HFF-Myc (cell line): ENCODE measurements at regions not wholly inside any gene's neighbourhood (a gene's known extent, or its start where the extent isn't known, plus 50 kb on each side); places are given as distances from the start of the nearest gene placed in this dataset.

Experiments
- DNase-seq: peaks from one replicate; pipeline ENCODE4 v3.0.0-alpha.2; 2011; ENCODE audit warnings: low read depth; ENCODE audit errors: extremely low read depth
- H3K4me3 ChIP-seq: replicated peaks from 2 replicates; pipeline ENCODE4 v1.5.1; 2011; ENCODE audit warnings: low read depth, mild to moderate bottlenecking, control low read depth, low read length
- CTCF ChIP-seq: IDR thresholded peaks from 2 replicates; pipeline ENCODE4 v1.5.1; 2012; ENCODE audit warnings: mild to moderate bottlenecking, low read depth, low read length, control low read depth; ENCODE audit errors: missing control alignments

- no peak for DNase-seq
- no peak for TF ChIP-seq CTCF
- H3K4me3 ChIP-seq = no peak overlapping the region
Observed at GRCh38 chr9:89724659-89725058, 119.8 kb downstream of the GADD45G start.

- no peak for DNase-seq
- no peak for TF ChIP-seq CTCF
- no peak overlapping the region for H3K4me3 ChIP-seq
Observed at GRCh38 chr9:89725271-89725670, 120.5 kb downstream of the GADD45G start.

GRCh38 chr9:89729954-89730530 is 125.2 kb downstream of the GADD45G start:
- DNase-seq = no peak
- no peak overlapping the region for H3K4me3 ChIP-seq
- TF ChIP-seq CTCF = no peak

GRCh38 chr9:89730715-89731114 is 125.9 kb downstream of the GADD45G start:
- H3K4me3 ChIP-seq = no peak overlapping the region
- no peak for TF ChIP-seq CTCF
- DNase-seq = no peak

- no peak overlapping the region for H3K4me3 ChIP-seq
- no peak for TF ChIP-seq CTCF
- no peak for DNase-seq
Observed at GRCh38 chr9:89731262-89732182, 126.7 kb downstream of the GADD45G start.

GRCh38 chr9:89732295-89732938 is 127.6 kb downstream of the GADD45G start:
- no peak overlapping the region for H3K4me3 ChIP-seq
- DNase-seq = no peak
- TF ChIP-seq CTCF = no peak
